BJ (cell line): ENCODE measurements at regions not wholly inside any gene's neighbourhood (a gene's known extent, or its start where the extent isn't known, plus 50 kb on each side); places are given as distances from the start of the nearest gene placed in this dataset. TPM values are rescaled to one million over a fixed set of nuclear protein-coding genes. Genes with fewer than 3 reads are reported as not detected.

Source experiments
- CTCF ChIA-PET: fragments of 350-600 bp; formaldehyde crosslinking; extraction: SDS; loops from one replicate; lab custom pipeline; 2021; ENCODE audit warnings: antibody characterized with exemption, inconsistent platforms; lab: Yijun Ruan, JAX
- POLR2A ChIA-PET: fragments of 300-600 bp; sonication (Branson Sonifier 250); formaldehyde crosslinking; extraction: SDS; loops from one replicate; lab custom pipeline; 2021; ENCODE audit warnings: antibody characterized with exemption; lab: Charles Lee
- DNase-seq: peaks from one replicate; pipeline ENCODE4 v3.0.0-alpha.2; 2011; ENCODE audit warnings: low read depth
- H3K27me3 ChIP-seq: 2 replicates; pipeline ENCODE4 v1.6.0; 2011; ENCODE audit warnings: low read length; ENCODE audit not compliant: control insufficient read depth, insufficient read depth
- H3K36me3 ChIP-seq: 2 replicates; pipeline ENCODE4 v1.5.1; 2011; ENCODE audit warnings: low read length; ENCODE audit not compliant: control insufficient read depth, insufficient read depth
- H3K4me3 ChIP-seq: 2 replicates; pipeline ENCODE4 v1.5.1; 2011; ENCODE audit warnings: low read depth, mild to moderate bottlenecking, control low read depth, low read length
- small RNA-seq: library from RNA; depleted of rRNA; stranded (forward); fragments of <200 nt; gene quantifications from one replicate; pipeline ENCODE3, GENCODE V24; 2012; ENCODE audit warnings: low replicate concordance, low read depth; ENCODE audit not compliant: insufficient read length
- TF ChIP-seq, protein P1 (sequence below): IDR thresholded peaks from 2 replicates; pipeline ENCODE4 v1.5.1; 2011; ENCODE audit warnings: low read depth, mild to moderate bottlenecking, control low read depth, inconsistent platforms, low read length, moderate library complexity; ENCODE audit not compliant: insufficient read depth

DNA sequence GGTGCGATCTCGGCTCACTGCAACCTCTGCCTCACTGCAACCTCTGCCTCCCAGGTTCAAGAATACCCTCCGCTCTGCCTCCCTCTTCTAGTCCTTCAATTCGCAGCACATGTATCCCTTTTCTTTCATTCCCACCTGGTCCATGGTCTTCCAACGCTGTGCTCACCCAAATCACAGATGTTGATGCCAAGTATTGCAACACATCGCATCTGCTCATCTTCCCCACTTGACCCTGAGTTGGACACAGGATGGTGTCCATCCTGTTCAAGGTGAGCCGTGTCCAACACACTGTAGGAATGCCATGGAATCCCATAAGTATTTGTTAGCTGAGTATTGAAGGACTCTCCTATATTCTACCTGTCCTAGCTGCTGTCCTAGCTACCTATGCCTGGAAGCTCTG is 50.6 kb upstream of the ETV6 start:
- ChIA-PET POLR2A (no interaction called here), CTCF (no interaction called here)
- H3K4me3 ChIP-seq: no peak overlapping the region
- H3K27me3 ChIP-seq: peaks cover 6% of the 10 kb centered on the region
- TF ChIP-seq, protein P1, sequence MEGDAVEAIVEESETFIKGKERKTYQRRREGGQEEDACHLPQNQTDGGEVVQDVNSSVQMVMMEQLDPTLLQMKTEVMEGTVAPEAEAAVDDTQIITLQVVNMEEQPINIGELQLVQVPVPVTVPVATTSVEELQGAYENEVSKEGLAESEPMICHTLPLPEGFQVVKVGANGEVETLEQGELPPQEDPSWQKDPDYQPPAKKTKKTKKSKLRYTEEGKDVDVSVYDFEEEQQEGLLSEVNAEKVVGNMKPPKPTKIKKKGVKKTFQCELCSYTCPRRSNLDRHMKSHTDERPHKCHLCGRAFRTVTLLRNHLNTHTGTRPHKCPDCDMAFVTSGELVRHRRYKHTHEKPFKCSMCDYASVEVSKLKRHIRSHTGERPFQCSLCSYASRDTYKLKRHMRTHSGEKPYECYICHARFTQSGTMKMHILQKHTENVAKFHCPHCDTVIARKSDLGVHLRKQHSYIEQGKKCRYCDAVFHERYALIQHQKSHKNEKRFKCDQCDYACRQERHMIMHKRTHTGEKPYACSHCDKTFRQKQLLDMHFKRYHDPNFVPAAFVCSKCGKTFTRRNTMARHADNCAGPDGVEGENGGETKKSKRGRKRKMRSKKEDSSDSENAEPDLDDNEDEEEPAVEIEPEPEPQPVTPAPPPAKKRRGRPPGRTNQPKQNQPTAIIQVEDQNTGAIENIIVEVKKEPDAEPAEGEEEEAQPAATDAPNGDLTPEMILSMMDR: no peak
- no peak for DNase-seq
- H3K36me3 ChIP-seq: no peaks in the 10 kb centered on the region

Small RNA genes lying in the stretch of these regions (small RNA-seq; reads per million reads assigned to genes)
- gene AC007450.3 (not detected), gene HIGD1AP8 (not detected), gene RNU7-60P (not detected)
